ENCODE measurements at regions not wholly inside any gene's neighbourhood (a gene's known extent, or its start where the extent isn't known, plus 50 kb on each side); places are given as distances from the start of the nearest gene placed in this dataset.
A peak's percentile ranks its signal among the peaks of the same experiment; 100 is the strongest.
"Not testable (repeated sequence)": the region's sequence is repeated elsewhere in the genome, so short reads cannot be mapped to it uniquely, and the experiment has no call there.

GRCh38 chr5:1574023-1574318, 50.2 kb upstream of the LPCAT1 start:
- DNase-seq; H3K9me3 ChIP-seq; H3K4me3 ChIP-seq; H3K27me3 ChIP-seq; intact Hi-C loops (cut with DNase I); H3K27ac ChIP-seq; H3K4me1 ChIP-seq: not testable (repeated sequence)
- WGBS, 2 donors, result 80 to 84% methylated on average over 7 to 8 of the region's 9 CpGs
- peak in 1 of 8 donors; percentile 10 for ATAC-seq
- peaks cover 0 to 40% (median 11%) of the 10 kb centered on the region in 9 donors for H3K36me3 ChIP-seq

- H3K9me3 ChIP-seq; intact Hi-C loops (cut with DNase I); H3K27ac ChIP-seq; DNase-seq; H3K4me1 ChIP-seq; H3K4me3 ChIP-seq; H3K27me3 ChIP-seq: not testable (repeated sequence)
- ATAC-seq, result peak in 1 of 8 donors; percentile 24
- 86 to 91% methylated on average over 15 of the region's 15 CpGs for WGBS, 2 donors
- peaks cover 0 to 34% (median 8%) of the 10 kb centered on the region in 9 donors for H3K36me3 ChIP-seq
Observed at GRCh38 chr5:1573217-1574022, 49.7 kb upstream of the LPCAT1 start.

Small RNA genes lying in the stretch of these regions (microRNA-seq; reads per million reads assigned to microRNA genes)
- 0 reads per million in 2 donors for gene MIR4277

Measured in heart right ventricle (tissue), 16 donors.